ENCODE measurements at regions not wholly inside any gene's neighbourhood (a gene's known extent, or its start where the extent isn't known, plus 50 kb on each side); places are given as distances from the start of the nearest gene placed in this dataset.

DNA sequence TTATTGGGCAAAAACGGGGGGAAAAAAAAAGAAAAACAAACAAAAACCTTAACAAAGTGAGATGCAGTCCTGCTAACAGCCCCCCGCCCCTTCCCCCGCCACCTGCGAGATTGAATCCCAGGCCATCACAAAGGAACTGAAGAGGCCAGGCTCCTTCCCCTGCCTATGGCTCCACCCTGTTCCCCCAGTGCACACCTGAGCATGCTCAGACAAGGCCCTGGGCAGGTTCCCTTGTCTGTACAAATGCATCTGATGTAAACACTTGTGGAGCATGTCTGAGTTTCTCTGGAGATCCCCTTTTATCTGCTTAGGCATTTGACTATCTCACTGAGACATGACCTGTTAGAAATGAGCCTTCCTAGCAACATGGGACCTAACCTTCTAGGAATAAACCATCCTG is 983.7 kb upstream of the PABPC4L start:
- TF ChIP-seq, protein P1, sequence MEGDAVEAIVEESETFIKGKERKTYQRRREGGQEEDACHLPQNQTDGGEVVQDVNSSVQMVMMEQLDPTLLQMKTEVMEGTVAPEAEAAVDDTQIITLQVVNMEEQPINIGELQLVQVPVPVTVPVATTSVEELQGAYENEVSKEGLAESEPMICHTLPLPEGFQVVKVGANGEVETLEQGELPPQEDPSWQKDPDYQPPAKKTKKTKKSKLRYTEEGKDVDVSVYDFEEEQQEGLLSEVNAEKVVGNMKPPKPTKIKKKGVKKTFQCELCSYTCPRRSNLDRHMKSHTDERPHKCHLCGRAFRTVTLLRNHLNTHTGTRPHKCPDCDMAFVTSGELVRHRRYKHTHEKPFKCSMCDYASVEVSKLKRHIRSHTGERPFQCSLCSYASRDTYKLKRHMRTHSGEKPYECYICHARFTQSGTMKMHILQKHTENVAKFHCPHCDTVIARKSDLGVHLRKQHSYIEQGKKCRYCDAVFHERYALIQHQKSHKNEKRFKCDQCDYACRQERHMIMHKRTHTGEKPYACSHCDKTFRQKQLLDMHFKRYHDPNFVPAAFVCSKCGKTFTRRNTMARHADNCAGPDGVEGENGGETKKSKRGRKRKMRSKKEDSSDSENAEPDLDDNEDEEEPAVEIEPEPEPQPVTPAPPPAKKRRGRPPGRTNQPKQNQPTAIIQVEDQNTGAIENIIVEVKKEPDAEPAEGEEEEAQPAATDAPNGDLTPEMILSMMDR (IDR thresholded peaks at IDR 0.05 in 8 of 11, conservative IDR thresholded peaks at IDR 0.05 in 3 of 11): no peak
- no peak for TF ChIP-seq POLR2A (IDR thresholded peaks at IDR 0.05)
